NCI-H69 (cell line): ENCODE measurements at regions not wholly inside any gene's neighbourhood (a gene's known extent, or its start where the extent isn't known, plus 50 kb on each side); places are given as distances from the start of the nearest gene placed in this dataset.
A peak's percentile ranks its signal among the peaks of the same experiment; 100 is the strongest.
"Not testable (repeated sequence)": the region's sequence is repeated elsewhere in the genome, so short reads cannot be mapped to it uniquely, and the experiment has no call there.

Experiments used
- DNase-seq: peaks from one replicate; lab custom pipeline; 2025; lab: John Stamatoyannopoulos, UW

GRCh38 chr4:116544946-116545345 lies 540.4 kb downstream of the TRAM1L1 start:
- no peak for DNase-seq

DNA sequence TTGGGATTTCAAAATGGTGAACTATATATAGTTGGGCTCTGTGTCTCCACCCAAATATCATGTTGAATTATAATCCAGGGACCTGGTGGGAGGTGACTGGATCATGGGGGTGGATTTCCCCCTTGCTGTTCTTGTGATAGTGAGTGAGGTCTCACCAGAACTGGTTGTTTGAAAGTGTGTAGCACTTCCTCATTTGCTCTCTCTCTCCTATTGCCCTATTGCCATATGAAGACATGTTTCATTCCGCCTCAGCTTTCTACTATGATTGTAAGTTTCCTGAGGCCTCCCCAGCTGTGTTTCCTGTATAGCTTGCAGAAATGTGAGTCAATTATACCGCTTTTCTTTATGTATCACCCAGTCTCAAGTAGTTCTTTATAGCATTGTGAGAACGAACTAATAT lies 545.6 kb downstream of the TRAM1L1 start:
- no peak for DNase-seq

GRCh38 chr4:116537828-116538227 lies 547.5 kb downstream of the TRAM1L1 start:
- DNase-seq, result no peak

DNA sequence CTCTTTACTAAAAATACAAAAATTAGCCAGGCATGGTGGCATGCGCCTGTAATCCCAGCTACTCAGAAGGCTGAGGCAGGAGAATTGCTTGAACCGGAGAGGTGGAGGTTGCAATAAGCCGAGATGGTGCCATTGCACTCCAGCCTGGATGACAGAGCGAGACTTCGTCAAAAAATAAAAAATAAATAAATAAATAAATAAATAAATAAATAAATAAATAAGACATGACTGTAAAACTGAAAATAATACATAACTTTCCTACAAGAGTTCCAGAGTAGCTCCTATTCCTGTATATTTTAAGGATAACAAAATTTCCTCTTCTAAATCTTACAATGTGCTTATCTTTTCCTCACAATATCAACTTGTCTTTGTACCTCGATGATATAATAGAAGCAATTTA lies 549.4 kb downstream of the TRAM1L1 start:
- not testable (repeated sequence) for DNase-seq

DNA sequence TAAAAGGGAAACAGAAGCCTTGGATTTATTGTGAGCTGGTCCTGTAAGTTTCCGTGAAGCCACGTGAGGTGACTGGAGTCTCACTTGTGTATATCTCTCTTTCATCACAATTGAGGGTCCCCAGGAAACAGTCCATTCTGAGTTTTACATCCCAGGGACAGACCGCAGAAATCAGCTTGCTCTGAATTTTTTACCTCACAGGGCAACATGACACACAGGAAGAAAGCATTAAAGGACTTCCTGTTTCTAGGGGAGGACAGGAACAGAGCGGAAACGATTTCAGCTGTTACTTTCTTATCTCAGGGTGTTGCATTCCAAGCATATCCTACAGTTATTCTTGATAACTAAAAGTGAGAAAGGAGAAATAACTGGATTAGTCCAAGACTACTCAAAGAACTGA lies 553.5 kb downstream of the TRAM1L1 start:
- DNase-seq, result no peak

DNA sequence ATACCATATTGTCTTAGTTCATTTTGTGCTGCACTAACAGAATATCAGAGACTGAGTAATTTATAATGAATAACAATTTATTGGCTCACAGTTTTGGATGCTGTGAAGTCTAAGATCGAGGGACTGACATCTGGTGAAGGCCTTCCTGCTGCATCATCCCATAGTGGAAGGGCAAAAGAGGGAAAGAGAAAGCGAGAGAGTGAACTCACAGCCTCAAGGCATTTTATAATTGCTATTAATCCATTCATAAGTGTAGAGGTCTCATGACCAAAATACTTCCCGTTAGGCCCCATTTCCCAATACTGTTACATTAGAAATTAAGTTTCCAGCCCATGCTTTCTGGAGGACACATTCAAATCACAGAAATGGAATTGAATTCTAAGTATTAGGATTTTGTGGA lies 554.4 kb downstream of the TRAM1L1 start:
- no peak for DNase-seq

- DNase-seq, result no peak
Measured at GRCh38 chr4:116530048-116530447, 555.3 kb downstream of the TRAM1L1 start.

GRCh38 chr4:116529129-116529528 lies 556.2 kb downstream of the TRAM1L1 start:
- DNase-seq, result no peak

DNA sequence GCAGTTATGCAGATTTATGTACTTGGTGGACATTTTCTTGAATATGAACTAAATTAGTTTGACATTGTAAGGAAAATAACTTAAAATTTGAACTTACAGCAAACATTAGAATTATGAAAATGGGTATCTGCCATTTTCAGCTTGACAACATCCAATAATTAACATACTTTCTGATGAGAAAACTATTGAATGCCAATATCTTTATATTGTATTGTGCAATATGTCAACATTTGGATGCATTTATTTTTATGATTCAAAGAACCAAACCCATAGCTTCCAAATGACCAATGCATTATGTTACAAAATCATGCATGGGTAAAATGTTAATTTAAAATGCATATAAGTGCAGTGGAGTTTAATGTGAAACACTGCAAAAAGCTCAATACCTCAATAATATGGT lies 562.5 kb downstream of the TRAM1L1 start:
- DNase-seq, result no peak

DNA sequence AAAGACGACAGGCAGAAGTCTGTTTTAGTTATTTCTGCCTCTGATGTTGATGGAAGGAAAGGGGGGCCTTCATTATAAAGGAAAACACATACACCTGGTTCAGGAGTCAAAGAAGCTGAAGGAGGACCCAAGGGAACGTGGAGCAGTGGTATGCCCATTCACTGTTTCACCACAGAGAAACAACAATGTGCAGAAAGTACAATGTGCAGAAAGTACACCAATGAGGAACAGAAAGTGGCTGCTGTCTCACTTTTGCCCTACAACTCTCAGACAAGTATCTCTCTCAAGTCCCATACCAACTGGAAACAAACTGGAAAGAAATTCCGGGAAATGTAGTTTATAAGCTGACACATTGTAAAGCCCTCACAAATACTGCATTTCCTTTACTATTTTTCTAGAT lies 564.5 kb downstream of the TRAM1L1 start:
- no peak for DNase-seq

GRCh38 chr4:116516711-116517110 lies 568.7 kb downstream of the TRAM1L1 start:
- DNase-seq, result no peak

DNA sequence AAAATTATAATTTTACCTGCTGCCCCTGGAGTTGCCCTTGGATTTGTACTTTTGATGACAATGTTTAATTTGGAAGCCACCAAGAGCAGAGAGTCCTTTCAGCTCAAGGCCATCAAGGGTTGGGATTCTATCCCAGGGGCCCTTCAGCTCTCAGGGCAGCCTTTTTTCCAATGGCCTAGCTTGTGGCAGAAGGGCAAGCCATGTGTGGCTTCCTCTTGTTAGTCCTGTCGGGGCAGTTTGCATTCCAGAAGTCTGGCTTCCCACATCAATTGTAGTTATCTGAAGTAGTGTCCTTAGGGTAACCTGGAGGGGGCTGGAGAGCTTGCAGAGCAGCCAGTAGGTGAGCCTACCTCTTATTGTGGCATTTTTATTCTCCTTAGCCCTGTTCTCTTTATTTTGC lies 569.4 kb downstream of the TRAM1L1 start:
- DNase-seq, result no peak

- DNase-seq, result no peak
Measured at GRCh38 chr4:116512552-116512951, 572.8 kb downstream of the TRAM1L1 start.

DNA sequence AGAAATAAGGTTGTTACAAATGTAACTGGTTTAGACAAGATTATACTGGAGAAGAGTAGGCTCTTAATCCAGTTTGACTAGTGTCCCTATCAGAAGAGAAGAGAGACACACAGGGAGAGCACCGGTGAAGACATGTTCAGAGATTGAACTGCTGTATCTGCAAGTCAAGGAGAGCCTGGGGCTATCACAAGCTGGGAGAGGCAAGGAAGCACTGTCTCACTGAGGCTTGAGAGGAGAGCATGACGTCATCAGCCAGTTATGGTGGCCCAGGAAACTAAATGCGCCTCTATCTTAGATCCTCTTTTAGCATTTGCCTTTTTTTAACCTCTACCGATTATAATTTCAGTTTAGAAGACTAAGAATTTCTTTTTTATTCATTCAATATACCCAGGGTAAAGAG lies 583.4 kb downstream of the TRAM1L1 start:
- no peak for DNase-seq

GRCh38 chr4:116500225-116500624 lies 585.2 kb downstream of the TRAM1L1 start:
- no peak for DNase-seq

DNA sequence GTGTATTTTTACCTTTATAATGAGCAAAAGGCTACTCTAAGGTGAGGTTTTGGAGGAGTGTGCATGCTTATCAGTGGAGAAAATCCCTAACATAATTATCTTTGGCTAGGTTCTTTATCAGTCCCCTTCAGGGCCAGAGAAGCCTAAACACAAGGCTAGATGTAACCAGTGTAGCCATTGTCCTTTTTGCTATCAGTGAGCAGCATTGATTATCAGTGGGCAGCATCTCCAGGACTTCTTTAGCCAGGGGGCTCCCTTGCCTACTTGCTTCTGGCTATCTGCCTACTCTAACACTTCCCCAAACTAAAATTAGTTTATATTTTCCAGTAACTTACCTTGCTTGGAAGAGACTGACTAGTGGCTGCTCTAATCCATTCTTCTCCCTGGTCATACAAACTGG lies 595.6 kb downstream of the TRAM1L1 start:
- DNase-seq, result no peak

DNA sequence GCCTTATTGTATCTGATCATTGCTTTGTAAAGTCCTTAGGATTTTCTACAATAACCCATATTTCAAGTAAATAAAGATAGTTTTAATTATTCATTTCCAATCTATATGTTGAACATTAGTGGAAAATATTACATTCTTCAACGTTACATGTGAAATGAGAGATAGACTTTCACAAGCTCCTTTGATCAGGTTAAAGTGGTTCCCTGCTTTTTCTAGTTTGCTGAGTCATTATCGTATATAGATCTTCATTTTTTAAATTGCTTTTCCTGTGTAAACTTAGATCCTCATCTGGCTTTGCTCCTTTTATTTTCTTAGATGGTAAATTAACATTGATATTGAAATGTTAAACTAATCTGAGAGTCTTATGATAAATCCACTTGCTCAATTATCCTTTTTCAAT lies 599.0 kb downstream of the TRAM1L1 start:
- no peak for DNase-seq

GRCh38 chr4:116480546-116480945 lies 604.8 kb downstream of the TRAM1L1 start:
- DNase-seq, result peak; percentile 67

GRCh38 chr4:116478343-116478742 lies 607.0 kb downstream of the TRAM1L1 start:
- no peak for DNase-seq

DNA sequence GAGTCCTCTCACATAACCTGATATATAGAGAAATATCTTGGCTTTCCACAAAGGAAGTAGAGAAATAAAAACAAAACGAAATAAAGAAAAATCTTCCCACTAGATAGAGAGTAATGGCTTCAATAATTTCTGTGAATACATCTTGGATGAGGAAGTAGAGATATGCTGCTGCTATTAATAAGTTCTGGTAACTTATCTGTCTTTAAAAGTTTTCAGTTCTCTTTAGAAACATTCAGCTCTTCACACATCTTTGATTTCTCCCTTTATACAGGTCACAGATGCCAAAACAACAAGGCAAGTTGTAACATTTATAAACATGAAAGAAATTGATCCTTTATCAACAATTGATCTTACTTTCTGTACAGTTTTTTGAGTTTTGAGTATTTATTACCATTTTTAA lies 615.8 kb downstream of the TRAM1L1 start:
- DNase-seq, result no peak

DNA sequence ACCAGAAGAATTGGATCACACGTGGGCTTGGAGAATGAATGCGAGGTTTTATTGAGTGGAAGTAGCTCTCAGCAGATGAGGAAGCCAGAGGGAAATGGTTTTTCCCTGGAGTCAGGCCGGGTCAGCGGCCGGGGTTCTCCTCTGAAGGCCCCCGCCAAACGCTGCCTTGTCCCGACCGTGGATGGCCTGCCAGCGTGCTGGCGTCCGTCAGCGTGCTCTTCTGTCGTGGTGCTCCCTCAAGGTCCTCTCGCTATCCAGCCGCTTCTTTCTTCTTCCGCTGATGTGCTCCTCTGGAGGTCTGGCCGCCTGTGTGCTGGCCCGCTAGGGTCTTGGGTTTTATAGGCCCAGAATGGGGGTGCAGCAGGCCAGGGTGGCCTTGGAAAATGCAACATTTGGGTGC lies 632.2 kb downstream of the TRAM1L1 start:
- no peak for DNase-seq

DNA sequence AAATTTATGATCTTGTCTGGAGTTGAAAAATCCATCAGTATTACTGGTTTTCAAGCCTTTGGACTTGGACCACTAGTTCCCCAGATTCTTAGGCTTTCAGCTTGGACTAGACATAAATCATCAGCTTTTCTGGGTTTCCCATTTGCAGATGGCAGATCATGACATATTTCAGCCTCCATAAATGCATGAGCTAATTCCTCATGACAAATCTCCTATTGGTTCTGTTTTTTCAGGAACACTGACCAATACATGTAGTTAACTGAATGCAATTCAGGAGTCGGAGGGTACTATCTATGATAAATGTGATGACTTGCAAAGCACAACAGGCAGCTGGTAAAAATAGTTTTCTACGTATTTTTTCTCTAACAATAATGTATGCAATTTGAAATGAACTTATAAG lies 635.6 kb downstream of the TRAM1L1 start:
- no peak for DNase-seq

DNA sequence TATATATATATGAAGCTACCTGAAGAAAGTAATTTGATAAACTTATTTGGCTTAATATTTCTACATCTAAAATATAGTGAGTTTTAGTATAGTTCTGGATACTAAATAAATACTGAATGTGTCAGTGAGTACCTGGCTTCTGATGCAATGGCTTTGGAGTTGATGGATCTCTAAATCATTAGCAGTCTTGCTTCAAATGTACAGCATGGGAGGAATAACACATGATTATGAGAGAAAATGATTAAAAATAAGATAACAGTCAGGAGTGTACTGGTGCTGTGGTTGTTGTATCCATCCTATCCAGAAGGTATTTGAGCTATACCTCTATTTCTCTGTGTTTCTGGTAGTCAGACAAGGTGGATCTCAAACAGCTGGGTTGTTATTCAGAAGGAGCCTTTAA lies 641.3 kb downstream of the TRAM1L1 start:
- no peak for DNase-seq

GRCh38 chr4:116438981-116439729 lies 646.2 kb downstream of the TRAM1L1 start:
- DNase-seq, result peak; percentile 31
